Kidney tubule cell (primary cell): ENCODE measurements at regions not wholly inside any gene's neighbourhood (a gene's known extent, or its start where the extent isn't known, plus 50 kb on each side); places are given as distances from the start of the nearest gene placed in this dataset.

ENCODE experiments used
- DNase-seq: peaks from one replicate; pipeline ENCODE4 v3.0.0-alpha.2; 2018; ENCODE audit warnings: low spot score

GRCh38 chr18:42401131-42401673, 446.2 kb downstream of the PIK3C3 start:
- DNase-seq: no peak

GRCh38 chr18:42404151-42404550, 449.1 kb downstream of the PIK3C3 start:
- DNase-seq: peak; percentile 13

- DNase-seq: no peak
Observed at GRCh38 chr18:42409005-42409404, 454.0 kb downstream of the PIK3C3 start.

GRCh38 chr18:42412281-42412680, 457.2 kb downstream of the PIK3C3 start:
- peak; percentile 57 for DNase-seq

DNA sequence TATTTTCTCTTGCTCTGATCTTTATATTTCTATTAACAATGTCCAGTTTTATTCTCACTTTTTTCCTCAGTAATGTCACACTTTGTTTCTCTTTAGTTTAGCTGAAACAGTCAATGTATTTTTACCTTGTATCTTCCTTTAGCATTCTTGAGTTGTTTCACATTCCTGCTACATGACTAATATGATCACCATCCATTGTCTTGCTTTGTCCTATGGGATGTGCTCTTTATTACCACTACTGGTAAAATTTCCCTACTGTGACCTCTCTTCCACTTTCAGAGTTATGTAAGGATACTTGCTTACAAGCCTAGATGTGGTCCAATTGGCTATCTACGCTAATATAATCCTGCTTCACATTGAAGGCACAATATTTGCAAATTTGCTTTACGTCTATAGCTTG, 457.9 kb downstream of the PIK3C3 start:
- DNase-seq: peak; percentile 93

DNA sequence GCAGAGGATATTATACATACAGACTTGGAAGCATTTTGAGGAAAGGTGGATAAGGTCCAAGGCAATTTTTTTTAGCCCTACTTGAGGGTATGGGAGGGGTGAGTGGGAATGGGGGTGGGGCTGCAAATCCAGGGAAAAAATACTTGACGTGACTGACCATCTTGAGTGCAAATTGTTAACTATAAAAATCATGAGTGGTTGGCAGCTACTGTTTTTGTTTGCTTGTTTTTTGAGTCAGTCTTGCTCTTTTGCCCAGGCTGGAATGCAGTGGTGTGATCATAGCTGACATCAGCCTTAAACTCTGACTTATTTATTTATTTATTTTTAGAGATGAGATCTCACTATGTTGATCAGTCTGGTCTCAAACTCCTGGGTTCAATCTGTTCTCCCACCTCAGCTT, 458.8 kb downstream of the PIK3C3 start:
- DNase-seq: peak; percentile 95

DNA sequence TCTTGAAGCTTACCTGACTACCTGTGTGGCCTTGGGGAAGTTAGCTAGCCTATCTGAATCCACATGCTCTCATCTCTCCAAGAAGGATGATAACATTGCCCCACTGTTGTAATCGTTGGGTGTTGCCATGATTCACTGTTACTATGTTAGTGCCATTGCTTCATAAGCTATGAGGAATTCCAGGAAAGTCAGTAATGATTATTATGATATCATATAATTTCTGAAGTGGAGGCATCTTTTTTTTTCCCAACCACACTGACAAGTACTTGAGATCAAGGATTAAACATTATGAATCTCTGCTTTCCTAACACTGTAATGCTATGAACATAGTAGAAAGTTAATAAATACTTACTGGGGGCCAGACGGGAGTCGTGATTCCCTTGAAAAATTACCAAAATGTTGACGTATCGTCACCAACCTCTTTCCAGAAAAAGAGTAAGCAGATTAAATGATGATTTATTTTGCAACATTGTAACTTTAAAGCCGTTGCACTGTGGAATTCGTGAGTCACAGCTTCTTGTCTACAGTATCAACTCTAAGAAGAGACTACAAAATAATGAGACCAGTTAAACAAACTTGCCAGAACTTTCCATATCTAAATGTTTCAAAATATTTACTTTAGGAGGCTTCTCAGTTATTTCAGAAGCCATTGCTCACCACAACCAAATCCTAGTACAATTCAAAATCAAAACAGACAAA, 459.9 kb downstream of the PIK3C3 start:
- peak; percentile 98 for DNase-seq

DNA sequence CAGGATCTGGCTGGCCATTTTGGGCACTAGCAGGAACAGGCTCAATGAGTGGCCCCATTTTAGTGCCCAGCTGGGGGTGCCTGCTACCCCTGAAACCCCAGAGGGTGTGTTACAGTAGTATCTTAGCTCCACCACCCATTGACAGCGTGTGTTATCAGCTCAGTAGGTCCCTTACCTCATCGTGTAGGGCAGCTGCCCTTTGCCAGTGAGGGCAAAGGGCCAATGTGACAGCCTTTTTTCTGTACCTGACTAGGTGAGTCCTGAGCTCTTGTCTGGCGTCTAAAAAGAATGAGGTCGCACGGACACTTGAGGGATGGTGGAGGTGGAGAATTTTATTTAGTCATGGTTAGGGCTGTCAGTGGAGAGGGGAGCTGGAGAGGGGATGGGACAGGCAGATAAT, 462.2 kb downstream of the PIK3C3 start:
- DNase-seq: no peak

GRCh38 chr18:42418121-42418520, 463.1 kb downstream of the PIK3C3 start:
- DNase-seq: no peak

DNA sequence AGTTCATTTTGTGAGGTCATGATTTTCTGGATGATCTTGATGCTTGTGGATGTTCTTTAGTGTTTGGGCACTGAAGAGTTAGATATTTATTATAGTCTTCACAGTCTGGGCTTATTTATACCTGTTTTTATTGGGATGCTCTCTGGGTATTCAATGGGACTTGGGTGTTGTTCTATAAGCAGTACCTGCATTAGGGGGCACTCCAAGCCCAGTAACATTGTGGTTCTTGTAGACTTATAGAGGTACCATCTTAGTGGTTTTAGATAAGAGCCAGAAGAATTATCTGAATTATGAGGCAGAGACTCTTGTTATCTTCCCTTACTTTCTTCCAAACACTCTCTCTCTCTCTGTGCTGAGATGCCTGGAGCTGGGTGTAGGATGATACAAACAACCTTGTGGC, 470.0 kb downstream of the PIK3C3 start:
- no peak for DNase-seq

DNA sequence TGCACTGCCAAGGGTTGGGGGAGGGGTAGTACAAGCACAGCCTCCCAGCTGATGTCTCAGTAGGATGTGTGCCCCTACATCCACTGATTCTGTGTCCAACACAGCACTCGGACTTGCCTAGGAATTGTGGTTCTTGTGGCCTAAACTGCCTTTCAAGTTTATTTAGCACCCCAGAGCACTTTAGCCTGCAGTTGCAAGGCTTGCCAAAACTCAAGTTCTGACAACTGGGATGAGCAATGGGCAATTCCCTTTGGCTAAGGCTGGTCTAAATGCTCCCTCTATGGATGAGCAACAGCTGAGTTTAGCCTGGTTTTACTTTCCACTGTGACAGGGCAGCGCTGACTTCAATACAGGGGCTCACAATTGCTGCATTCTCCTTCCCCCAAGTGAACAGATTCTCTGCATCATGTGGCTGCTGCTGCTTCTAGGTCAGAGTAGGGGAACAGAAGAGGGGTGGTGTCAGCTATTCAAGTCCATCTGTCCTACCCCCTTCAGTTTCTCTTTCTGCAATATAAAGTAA, 471.5 kb downstream of the PIK3C3 start:
- peak; percentile 59 for DNase-seq

DNA sequence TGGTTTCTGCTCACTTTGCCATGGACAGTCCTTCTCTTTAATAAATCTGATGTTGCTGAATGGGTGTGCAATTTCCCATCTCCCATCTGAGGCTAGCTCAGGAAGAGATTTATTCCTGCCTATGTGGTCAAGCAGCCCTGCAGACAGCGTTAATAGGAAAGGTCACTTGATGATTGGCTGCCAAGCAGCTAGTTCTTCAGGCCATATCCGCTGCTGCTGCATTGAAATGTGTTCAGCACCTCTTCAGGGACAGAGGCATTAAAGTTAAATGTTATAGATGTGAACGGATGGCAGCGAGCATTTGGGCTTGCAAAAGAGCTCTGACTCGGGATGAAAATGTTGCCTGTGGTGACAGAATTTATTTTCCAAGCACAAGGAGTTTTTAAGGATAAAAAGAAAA, 474.2 kb downstream of the PIK3C3 start:
- no peak for DNase-seq

DNA sequence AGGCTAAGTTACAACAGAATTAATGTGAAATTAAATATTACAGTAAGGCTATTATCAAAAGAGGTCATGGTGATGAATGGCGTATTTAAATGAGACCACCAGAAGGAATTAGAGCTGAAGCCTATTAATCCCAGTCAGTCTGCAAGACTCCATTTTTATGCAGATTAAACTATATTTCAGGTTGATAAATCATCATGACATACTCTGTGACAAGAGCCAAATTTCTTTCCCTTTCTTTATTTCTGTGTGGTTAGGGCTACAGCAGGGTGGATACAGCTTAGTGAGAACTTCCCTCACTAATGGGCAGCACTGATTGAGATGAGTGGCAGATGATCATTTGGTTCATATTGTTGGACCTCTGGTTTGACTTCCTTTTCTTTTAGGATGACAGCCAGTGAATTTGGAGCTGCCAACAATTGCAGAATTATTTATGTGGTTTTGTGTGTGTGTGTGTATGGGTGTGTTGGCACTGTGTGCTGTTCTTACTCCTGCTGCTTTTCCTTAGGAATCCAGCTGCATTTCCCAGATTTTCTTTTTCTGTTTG, 481.3 kb downstream of the PIK3C3 start:
- DNase-seq: no peak

DNA sequence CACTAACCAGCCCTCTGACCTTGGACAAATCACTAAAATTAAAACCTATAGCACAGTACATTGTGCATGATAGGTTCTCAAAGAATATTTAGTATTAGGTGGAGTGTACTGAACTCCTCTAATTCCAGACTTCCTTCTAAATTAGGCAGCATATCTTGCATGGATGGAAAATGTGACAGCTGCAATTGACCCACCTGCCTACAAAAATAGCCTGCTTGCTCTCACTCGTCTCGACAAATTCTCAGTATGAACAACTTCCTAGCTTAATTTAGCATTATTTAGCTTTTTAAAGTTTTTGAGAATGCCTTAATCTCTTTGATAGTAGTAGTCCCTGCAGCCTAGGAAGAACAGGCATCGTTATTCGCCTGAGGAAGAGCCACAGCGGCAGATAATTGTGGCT, 482.0 kb downstream of the PIK3C3 start:
- DNase-seq: no peak

DNA sequence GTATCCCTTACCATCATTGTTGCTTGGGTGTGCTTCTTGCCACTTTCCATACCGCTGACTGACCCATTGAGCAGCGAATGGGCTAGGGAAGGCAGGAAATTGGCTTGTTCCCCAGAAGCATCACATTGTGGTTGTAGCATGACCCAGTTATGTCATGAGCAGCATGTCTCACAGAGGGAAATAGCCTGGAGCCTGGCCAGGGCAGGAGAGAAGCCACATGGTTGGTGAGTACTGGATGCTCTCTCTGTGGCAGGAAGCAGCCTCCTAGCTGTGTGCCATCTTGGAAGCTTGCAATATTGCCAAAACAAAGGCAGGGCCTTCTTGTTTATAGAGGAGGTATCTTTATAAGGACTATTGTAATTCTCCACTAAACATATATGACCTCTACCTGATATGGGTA, 482.6 kb downstream of the PIK3C3 start:
- DNase-seq: peak; percentile 88

DNA sequence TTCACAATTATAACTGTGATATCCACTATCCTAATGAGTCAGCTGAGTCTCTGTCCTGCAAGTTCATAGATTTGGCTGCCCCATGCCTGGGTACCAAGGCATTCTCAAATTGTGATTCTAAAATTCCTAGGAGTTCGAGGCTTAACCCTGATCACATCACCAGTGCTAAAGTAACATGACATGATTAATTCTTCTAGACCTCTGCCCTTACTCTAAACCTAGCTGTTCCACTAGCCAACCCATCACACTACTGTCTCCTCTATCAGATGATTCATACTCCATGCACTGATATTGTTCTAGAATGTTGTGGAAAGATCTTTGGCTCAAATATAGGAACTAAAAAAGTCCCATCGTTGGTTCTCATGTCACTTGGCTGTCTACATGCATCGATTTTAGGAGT, 487.6 kb downstream of the PIK3C3 start:
- peak; percentile 57 for DNase-seq

- DNase-seq: no peak
Observed at GRCh38 chr18:42444349-42444748, 489.3 kb downstream of the PIK3C3 start.

DNA sequence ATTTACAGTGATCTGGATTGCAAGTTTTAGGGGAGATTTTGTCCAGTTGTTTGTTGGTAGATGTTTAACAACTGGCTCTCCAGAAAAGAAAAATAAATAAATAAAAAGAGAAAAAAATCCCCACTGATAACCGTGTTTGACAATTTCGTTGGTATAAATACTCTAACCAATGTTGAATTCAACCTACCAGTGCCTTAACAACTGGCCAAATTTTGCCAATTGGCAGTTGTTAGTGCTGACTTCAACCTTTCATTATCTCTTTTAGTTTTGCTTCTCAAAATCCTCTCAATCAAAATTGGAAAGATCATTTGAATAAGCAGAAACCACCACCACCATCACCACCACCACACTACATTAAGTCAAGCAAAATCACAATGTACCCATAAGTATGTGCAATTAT, 490.3 kb downstream of the PIK3C3 start:
- no peak for DNase-seq

GRCh38 chr18:42446195-42446594, 491.2 kb downstream of the PIK3C3 start:
- peak; percentile 98 for DNase-seq

DNA sequence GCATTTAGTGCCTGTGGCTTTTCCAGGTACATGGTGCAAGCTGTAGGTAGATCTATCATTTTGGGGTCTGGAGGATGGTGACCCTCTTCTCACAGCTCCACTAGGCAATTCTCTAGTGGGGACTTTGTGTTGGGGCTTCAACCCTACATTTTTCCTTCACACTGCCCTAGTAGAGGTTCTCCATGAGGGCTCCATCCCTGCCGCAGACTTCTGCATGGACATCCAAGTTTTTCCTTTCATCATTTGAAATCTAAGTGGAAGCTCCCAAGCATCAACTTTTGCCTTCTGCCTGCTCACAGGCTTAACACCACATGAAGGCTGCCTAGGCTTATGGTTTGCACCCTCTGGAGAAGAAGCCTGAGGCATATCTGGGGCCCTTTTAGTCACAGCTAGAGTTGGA, 492.7 kb downstream of the PIK3C3 start:
- no peak for DNase-seq

GRCh38 chr18:42458226-42458625, 503.2 kb downstream of the PIK3C3 start:
- DNase-seq: no peak

- peak; percentile 27 for DNase-seq
Observed at GRCh38 chr18:42459873-42460272, 504.8 kb downstream of the PIK3C3 start.

GRCh38 chr18:42471885-42472284, 516.9 kb downstream of the PIK3C3 start:
- no peak for DNase-seq

- DNase-seq: no peak
Observed at GRCh38 chr18:42473611-42474010, 518.6 kb downstream of the PIK3C3 start.
